OCI-LY7 (cell line): ENCODE measurements at regions not wholly inside any gene's neighbourhood (a gene's known extent, or its start where the extent isn't known, plus 50 kb on each side); places are given as distances from the start of the nearest gene placed in this dataset.

ENCODE experiments used
- BruUV-seq: library from RNA; stranded (reverse); fragments of 400-500 nt; replicated peaks from 2 replicates; lab custom pipeline; 2021; lab: Mats Ljungman, UMichigan
- CTCF ChIA-PET: fragments of 300-600 bp; sonication (Branson Sonifier 250); formaldehyde crosslinking; loops from one replicate; lab custom pipeline; 2022; ENCODE audit warnings: antibody characterized with exemption; ENCODE audit not compliant: unreplicated experiment; lab: Charles Lee
- POLR2A ChIA-PET: fragments of 300-600 bp; sonication (Branson Sonifier 250); formaldehyde crosslinking; loops from one replicate; lab custom pipeline; 2022; ENCODE audit warnings: antibody characterized with exemption; lab: Charles Lee
- DNase-seq: peaks from one replicate; pipeline ENCODE4 v3.0.0-alpha.2; 2015; ENCODE audit warnings: low spot score
- H2AFZ ChIP-seq: fragments of 200-600 bp; sonication (generic), shearing (Covaris generic); 2 replicates; pipeline ENCODE4 v1.6.1; 2014; ENCODE audit warnings: mild to moderate bottlenecking, antibody characterized with exemption, low read length, moderate library complexity
- H3K27ac ChIP-seq: fragments of 200-600 bp; sonication (generic); 2 replicates; pipeline ENCODE4 v1.5.1; 2014; ENCODE audit warnings: mixed run types, low read depth, mild to moderate bottlenecking, moderate library complexity, low read length, inconsistent platforms; ENCODE audit not compliant: poor library complexity, severe bottlenecking
- H3K36me3 ChIP-seq: fragments of 200-600 bp; sonication (generic); 2 replicates; pipeline ENCODE4 v1.6.1; 2014; ENCODE audit warnings: mild to moderate bottlenecking, antibody characterized with exemption, low read length, moderate library complexity, mixed read lengths; ENCODE audit not compliant: insufficient read depth
- H3K4me1 ChIP-seq: fragments of 200-600 bp; sonication (generic); 2 replicates; pipeline ENCODE4 v1.5.1; 2014; ENCODE audit warnings: mild to moderate bottlenecking, low read length; ENCODE audit not compliant: insufficient read depth, poor library complexity, severe bottlenecking
- H3K4me2 ChIP-seq: fragments of 200-600 bp; sonication (generic); 2 replicates; pipeline ENCODE4 v1.6.1; 2014; ENCODE audit warnings: mild to moderate bottlenecking, low read length
- H3K4me3 ChIP-seq: fragments of 200-600 bp; sonication (generic); 2 replicates; pipeline ENCODE4 v1.5.1; 2014; ENCODE audit warnings: mild to moderate bottlenecking, low read depth, low read length; ENCODE audit not compliant: poor library complexity, severe bottlenecking
- H3K79me2 ChIP-seq: fragments of 200-600 bp; sonication (generic); 2 replicates; pipeline ENCODE4 v1.6.1; 2016; ENCODE audit warnings: low read depth, mild to moderate bottlenecking, low read length, moderate library complexity, mixed read lengths; ENCODE audit not compliant: insufficient read depth
- H3K9me2 ChIP-seq: fragments of 200-600 bp; sonication (generic); 2 replicates; pipeline ENCODE4 v1.6.1; 2016; ENCODE audit warnings: mild to moderate bottlenecking, low read length, mixed read lengths; ENCODE audit not compliant: insufficient read depth
- H3K9me3 ChIP-seq: fragments of 200-600 bp; sonication (generic); 2 replicates; pipeline ENCODE4 v1.6.1; 2014; ENCODE audit warnings: mild to moderate bottlenecking, mixed run types, low read length, mixed read lengths
- H4K20me1 ChIP-seq: fragments of 200-600 bp; sonication (generic); 2 replicates; pipeline ENCODE4 v1.6.1; 2014; ENCODE audit warnings: mild to moderate bottlenecking, antibody characterized with exemption, low read length, moderate library complexity, mixed read lengths; ENCODE audit not compliant: insufficient read depth
- EZH2phosphoT487 ChIP-seq: fragments of 200-600 bp; sonication (generic); IDR thresholded peaks from 2 replicates; pipeline ENCODE4 v1.6.1; 2018; ENCODE audit warnings: low read depth, borderline replicate concordance, mild to moderate bottlenecking, mixed run types, antibody characterized with exemption, low read length, moderate library complexity, mixed read lengths
- intact Hi-C: fragments of 100-400 bp; cut with micrococcal nuclease; formaldehyde crosslinking; loops from one replicate; pipeline ENCODE4 v1.10.0; 2022; ENCODE audit not compliant: unreplicated experiment
- TF ChIP-seq, protein P1 (sequence below): fragments of 200-600 bp; sonication (generic); conservative IDR thresholded peaks from 2 replicates; pipeline ENCODE4 v1.5.1; 2014; ENCODE audit warnings: mild to moderate bottlenecking, antibody characterized with exemption, low read length, moderate library complexity, mixed read lengths

DNA sequence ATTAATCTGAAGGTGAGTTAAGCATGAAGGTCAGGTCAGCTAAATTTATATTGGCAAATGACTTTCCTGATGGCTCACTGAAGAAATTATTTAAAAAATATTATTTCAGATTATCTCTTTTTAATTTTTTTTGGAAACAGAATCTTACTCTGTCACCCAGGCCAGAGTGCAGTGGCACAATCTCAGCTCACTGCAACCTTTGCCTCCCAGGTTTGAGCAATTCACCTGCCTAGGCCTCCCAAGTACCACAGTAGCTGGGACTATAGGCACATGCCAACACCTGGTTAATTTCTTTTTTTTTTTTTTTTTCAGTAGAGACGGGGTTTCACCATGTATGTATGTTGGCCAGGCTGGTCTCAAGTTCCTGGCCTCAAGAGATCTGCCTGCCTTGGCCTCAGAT lies 976.7 kb downstream of the TTLL7 start:
- Histone ChIP-seq H3K27ac (no peak overlapping the region), H3K4me3 (no peak overlapping the region), H3K4me2 (no peak overlapping the region), H3K36me3 (no peaks in the 10 kb centered on the region), H3K4me1 (no peaks in the 10 kb centered on the region), H3K79me2 (no peaks in the 10 kb centered on the region), H4K20me1 (no peaks in the 10 kb centered on the region), H3K9me2 (no peaks in the 10 kb centered on the region), H2AFZ (no peak overlapping the region), H3K9me3 (no peaks in the 10 kb centered on the region)
- POLR2A ChIA-PET: no interaction called here
- TF ChIP-seq EZH2phosphoT487: no peak
- TF ChIP-seq, protein P1, sequence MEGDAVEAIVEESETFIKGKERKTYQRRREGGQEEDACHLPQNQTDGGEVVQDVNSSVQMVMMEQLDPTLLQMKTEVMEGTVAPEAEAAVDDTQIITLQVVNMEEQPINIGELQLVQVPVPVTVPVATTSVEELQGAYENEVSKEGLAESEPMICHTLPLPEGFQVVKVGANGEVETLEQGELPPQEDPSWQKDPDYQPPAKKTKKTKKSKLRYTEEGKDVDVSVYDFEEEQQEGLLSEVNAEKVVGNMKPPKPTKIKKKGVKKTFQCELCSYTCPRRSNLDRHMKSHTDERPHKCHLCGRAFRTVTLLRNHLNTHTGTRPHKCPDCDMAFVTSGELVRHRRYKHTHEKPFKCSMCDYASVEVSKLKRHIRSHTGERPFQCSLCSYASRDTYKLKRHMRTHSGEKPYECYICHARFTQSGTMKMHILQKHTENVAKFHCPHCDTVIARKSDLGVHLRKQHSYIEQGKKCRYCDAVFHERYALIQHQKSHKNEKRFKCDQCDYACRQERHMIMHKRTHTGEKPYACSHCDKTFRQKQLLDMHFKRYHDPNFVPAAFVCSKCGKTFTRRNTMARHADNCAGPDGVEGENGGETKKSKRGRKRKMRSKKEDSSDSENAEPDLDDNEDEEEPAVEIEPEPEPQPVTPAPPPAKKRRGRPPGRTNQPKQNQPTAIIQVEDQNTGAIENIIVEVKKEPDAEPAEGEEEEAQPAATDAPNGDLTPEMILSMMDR: no peak
- intact Hi-C loops: no loop called here
- CTCF ChIA-PET: no interaction called here
- BruUV-seq: no TSS peak
- no peak for DNase-seq

DNA sequence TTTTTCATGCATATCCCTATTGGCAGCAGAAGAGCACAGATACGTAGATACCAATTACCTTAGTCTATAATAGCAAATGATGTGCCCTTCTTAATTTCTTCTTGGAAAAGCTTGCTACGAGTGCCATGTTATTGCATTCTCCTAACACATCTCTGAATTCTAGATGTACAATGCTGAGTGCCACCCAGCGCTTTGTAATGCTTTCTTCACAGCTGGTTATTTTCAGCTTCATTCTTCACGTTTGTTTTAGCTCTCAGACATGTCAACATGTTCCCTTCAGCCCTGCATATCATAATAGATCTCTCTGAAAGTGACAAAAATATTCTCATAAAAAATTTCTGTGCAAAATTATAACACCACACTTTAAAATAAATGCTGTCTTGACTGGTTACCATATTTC lies 981.2 kb downstream of the TTLL7 start:
- no TSS peak for BruUV-seq
- Histone ChIP-seq H3K79me2 (no peaks in the 10 kb centered on the region), H4K20me1 (no peaks in the 10 kb centered on the region), H3K9me2 (no peaks in the 10 kb centered on the region), H3K9me3 (no peaks in the 10 kb centered on the region), H3K4me2 (no peak overlapping the region), H3K4me1 (no peaks in the 10 kb centered on the region), H3K36me3 (no peaks in the 10 kb centered on the region), H3K4me3 (no peak overlapping the region), H3K27ac (no peak overlapping the region), H2AFZ (no peak overlapping the region)
- TF ChIP-seq, protein P1: no peak
- TF ChIP-seq EZH2phosphoT487: no peak
- ChIA-PET POLR2A (interaction anchor here (0.5 kb wide), 1 partner anchor 712 kb away, joined by 4 read pairs; no protein-coding TSS in a partner anchor), CTCF (no interaction called here)
- intact Hi-C loops: no loop called here
- no peak for DNase-seq

DNA sequence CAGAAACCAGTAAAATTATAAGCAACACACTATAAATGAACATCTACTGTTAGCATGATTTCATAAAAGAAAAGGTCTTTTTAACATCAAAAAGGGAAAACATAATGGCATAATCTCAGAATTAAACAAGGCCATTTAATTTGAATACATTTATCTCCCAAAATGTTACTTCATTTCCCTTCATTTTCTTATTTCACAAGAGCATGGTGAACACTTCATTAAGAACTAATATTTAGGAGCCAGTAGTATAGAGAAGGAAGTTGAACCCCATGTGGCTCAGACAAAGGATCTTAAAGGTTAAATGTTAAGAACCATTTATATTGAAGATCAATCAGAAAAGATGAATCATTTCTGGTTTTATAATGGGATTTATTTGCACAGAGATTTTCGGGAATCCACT lies 981.7 kb downstream of the TTLL7 start:
- BruUV-seq: no TSS peak
- H3K4me2 ChIP-seq: no peak overlapping the region
- H3K27ac ChIP-seq: no peak overlapping the region
- H3K9me3 ChIP-seq: no peaks in the 10 kb centered on the region
- H3K9me2 ChIP-seq: no peaks in the 10 kb centered on the region
- no peaks in the 10 kb centered on the region for H3K79me2 ChIP-seq
- no peak overlapping the region for H2AFZ ChIP-seq
- intact Hi-C loops: no loop called here
- no peak for DNase-seq
- no peak overlapping the region for H3K4me3 ChIP-seq
- H3K4me1 ChIP-seq: no peaks in the 10 kb centered on the region
- H3K36me3 ChIP-seq: no peaks in the 10 kb centered on the region
- ChIA-PET CTCF (no interaction called here), POLR2A (no interaction called here)
- H4K20me1 ChIP-seq: no peaks in the 10 kb centered on the region
- TF ChIP-seq EZH2phosphoT487: no peak
- TF ChIP-seq, protein P1: no peak
